Duodenal mucosa (tissue), 2 donors: ENCODE measurements at regions not wholly inside any gene's neighbourhood (a gene's known extent, or its start where the extent isn't known, plus 50 kb on each side); places are given as distances from the start of the nearest gene placed in this dataset.

Source experiments
- H3K27ac ChIP-seq: one replicate; pipeline ENCODE4 v1.7.0; 2013; ENCODE audit warnings: low read depth, low read length
- H3K27me3 ChIP-seq, 2 donors: one replicate each; pipeline ENCODE4 v1.7.0; 2013; ENCODE audit warnings: low read length in 2 of 2, control low read depth in 1 of 2; ENCODE audit not compliant: insufficient read depth in 2 of 2, control insufficient read depth in 1 of 2
- H3K36me3 ChIP-seq, 2 donors: one replicate each; pipeline ENCODE4 v1.7.0; 2013; ENCODE audit warnings: low read length in 2 of 2, control low read depth in 1 of 2; ENCODE audit not compliant: insufficient read depth in 2 of 2, control insufficient read depth in 1 of 2
- H3K4me1 ChIP-seq, 2 donors: one replicate each; pipeline ENCODE4 v1.7.0; 2013; ENCODE audit warnings: low read length in 2 of 2, control low read depth in 1 of 2; ENCODE audit not compliant: insufficient read depth in 2 of 2, control insufficient read depth in 1 of 2
- H3K4me3 ChIP-seq, 2 donors: one replicate each; pipeline ENCODE4 v1.7.0; 2013; ENCODE audit warnings: low read length in 2 of 2, low read depth in 1 of 2
- H3K9ac ChIP-seq, 2 donors: one replicate each; pipeline ENCODE4 v1.7.0; 2013; ENCODE audit warnings: low read length in 2 of 2, low read depth in 1 of 2
- H3K9me3 ChIP-seq, 2 donors: one replicate each; pipeline ENCODE4 v1.7.0; 2013; ENCODE audit warnings: low read length in 2 of 2, control low read depth in 1 of 2; ENCODE audit not compliant: control insufficient read depth in 1 of 2

GRCh38 chr4:4627906-4628305 is 86.1 kb upstream of the STX18 start:
- Histone ChIP-seq H3K9me3 (no peaks in the 10 kb centered on the region), H3K27ac (no peak overlapping the region), H3K9ac (no peak overlapping the region), H3K4me1 (no peaks in the 10 kb centered on the region), H3K36me3 (no peaks in the 10 kb centered on the region), H3K4me3 (no peak overlapping the region), H3K27me3 (no peaks in the 10 kb centered on the region)

GRCh38 chr4:4627111-4627510 is 85.3 kb upstream of the STX18 start:
- H3K9me3 ChIP-seq, result no peaks in the 10 kb centered on the region
- H3K4me1 ChIP-seq, result no peaks in the 10 kb centered on the region
- no peaks in the 10 kb centered on the region for H3K27me3 ChIP-seq
- H3K27ac ChIP-seq, result no peak overlapping the region
- no peak overlapping the region for H3K9ac ChIP-seq
- H3K36me3 ChIP-seq, result no peaks in the 10 kb centered on the region
- no peak overlapping the region for H3K4me3 ChIP-seq

- H3K27me3 ChIP-seq, result no peaks in the 10 kb centered on the region
- no peaks in the 10 kb centered on the region for H3K36me3 ChIP-seq
- no peak overlapping the region for H3K4me3 ChIP-seq
- no peak overlapping the region for H3K9ac ChIP-seq
- H3K27ac ChIP-seq, result no peak overlapping the region
- no peaks in the 10 kb centered on the region for H3K9me3 ChIP-seq
- no peaks in the 10 kb centered on the region for H3K4me1 ChIP-seq
Measured at GRCh38 chr4:4625488-4625887, 83.6 kb upstream of the STX18 start.

- H3K27ac ChIP-seq, result no peak overlapping the region
- no peaks in the 10 kb centered on the region for H3K9me3 ChIP-seq
- H3K36me3 ChIP-seq, result no peaks in the 10 kb centered on the region
- H3K4me3 ChIP-seq, result no peak overlapping the region
- no peaks in the 10 kb centered on the region for H3K4me1 ChIP-seq
- no peak overlapping the region for H3K9ac ChIP-seq
- H3K27me3 ChIP-seq, result no peaks in the 10 kb centered on the region
Measured at GRCh38 chr4:4624276-4624897, 82.5 kb upstream of the STX18 start.

GRCh38 chr4:4619821-4620220 is 78.0 kb upstream of the STX18 start:
- no peak overlapping the region for H3K9ac ChIP-seq
- no peak overlapping the region for H3K4me3 ChIP-seq
- H3K27me3 ChIP-seq, result no peaks in the 10 kb centered on the region
- no peaks in the 10 kb centered on the region for H3K9me3 ChIP-seq
- no peaks in the 10 kb centered on the region for H3K36me3 ChIP-seq
- no peak overlapping the region for H3K27ac ChIP-seq
- H3K4me1 ChIP-seq, result no peaks in the 10 kb centered on the region

- Histone ChIP-seq H3K27ac (no peak overlapping the region), H3K27me3 (no peaks in the 10 kb centered on the region), H3K9me3 (no peaks in the 10 kb centered on the region), H3K4me1 (no peaks in the 10 kb centered on the region), H3K9ac (no peak overlapping the region), H3K36me3 (no peaks in the 10 kb centered on the region), H3K4me3 (no peak overlapping the region)
Measured at GRCh38 chr4:4618847-4619246, 77.0 kb upstream of the STX18 start.

- Histone ChIP-seq H3K9me3 (no peaks in the 10 kb centered on the region), H3K27ac (no peak overlapping the region), H3K9ac (no peak overlapping the region), H3K36me3 (no peaks in the 10 kb centered on the region), H3K27me3 (no peaks in the 10 kb centered on the region), H3K4me1 (no peaks in the 10 kb centered on the region), H3K4me3 (no peak overlapping the region)
Measured at GRCh38 chr4:4614925-4615678, 73.3 kb upstream of the STX18 start.

GRCh38 chr4:4613641-4614286 is 71.9 kb upstream of the STX18 start:
- no peaks in the 10 kb centered on the region for H3K9me3 ChIP-seq
- no peak overlapping the region for H3K27ac ChIP-seq
- H3K4me1 ChIP-seq, result no peaks in the 10 kb centered on the region
- H3K27me3 ChIP-seq, result no peaks in the 10 kb centered on the region
- no peak overlapping the region for H3K4me3 ChIP-seq
- H3K36me3 ChIP-seq, result no peaks in the 10 kb centered on the region
- H3K9ac ChIP-seq, result no peak overlapping the region

GRCh38 chr4:4613126-4613465 is 71.2 kb upstream of the STX18 start:
- no peaks in the 10 kb centered on the region for H3K4me1 ChIP-seq
- no peak overlapping the region for H3K4me3 ChIP-seq
- no peaks in the 10 kb centered on the region for H3K9me3 ChIP-seq
- no peak overlapping the region for H3K27ac ChIP-seq
- no peaks in the 10 kb centered on the region for H3K27me3 ChIP-seq
- no peaks in the 10 kb centered on the region for H3K36me3 ChIP-seq
- H3K9ac ChIP-seq, result no peak overlapping the region

GRCh38 chr4:4610672-4611071 is 68.8 kb upstream of the STX18 start:
- Histone ChIP-seq H3K27me3 (no peaks in the 10 kb centered on the region), H3K9me3 (no peaks in the 10 kb centered on the region), H3K36me3 (no peaks in the 10 kb centered on the region), H3K4me1 (no peaks in the 10 kb centered on the region), H3K4me3 (no peak overlapping the region), H3K9ac (no peak overlapping the region), H3K27ac (no peak overlapping the region)
